ENCODE measurements at regions not wholly inside any gene's neighbourhood (a gene's known extent, or its start where the extent isn't known, plus 50 kb on each side); places are given as distances from the start of the nearest gene placed in this dataset.

DNA sequence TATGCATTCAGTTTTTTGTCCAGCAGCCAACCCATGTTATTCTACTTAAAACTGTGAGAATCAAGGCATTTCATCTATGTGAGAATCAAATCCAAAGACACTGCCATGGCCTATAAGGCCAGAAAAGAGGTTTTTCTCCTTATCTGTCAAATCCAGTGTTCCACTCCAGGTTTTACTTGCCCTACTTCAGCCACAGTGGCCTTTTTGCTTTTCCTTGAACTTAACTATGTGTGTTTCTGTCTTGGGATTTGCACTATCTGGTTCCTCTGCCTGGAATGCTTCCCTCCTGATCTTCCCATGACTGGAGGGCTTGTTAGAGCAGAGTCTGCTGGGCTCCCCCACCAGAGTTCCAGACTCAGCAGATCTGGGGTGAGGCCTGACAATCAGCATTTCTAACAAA, 113.1 kb upstream of the DOK5 start:
- Histone ChIP-seq H3K9me1 (ENCODE audit: control insufficient read depth, extremely low read depth, insufficient read depth, low read length) (no peaks in the 10 kb centered on the region), H2AFZ (ENCODE audit: control insufficient read depth, low read length) (no peak overlapping the region), H3K27me3 (ENCODE audit: control insufficient read depth, extremely low read depth, insufficient read depth, low read length) (no peaks in the 10 kb centered on the region), H3K36me3 (ENCODE audit: control insufficient read depth in 2 of 2, extremely low read depth in 1 of 2, insufficient read depth in 2 of 2, low read length in 2 of 2) (no peaks in the 10 kb centered on the region), H3K27ac (ENCODE audit: control insufficient read depth, insufficient read depth, low read length) (no peak overlapping the region), H3K4me3 (ENCODE audit: control insufficient read depth in 2 of 3, extremely low read depth in 1 of 3, insufficient read depth in 2 of 3, low read depth in 1 of 3, low read length in 3 of 3) (no peak overlapping the region), H3K79me2 (ENCODE audit: control insufficient read depth, insufficient read depth, low read length) (no peaks in the 10 kb centered on the region), H3K4me1 (ENCODE audit: control insufficient read depth, extremely low read depth, insufficient read depth, low read length) (no peaks in the 10 kb centered on the region), H4K20me1 (ENCODE audit: control insufficient read depth, extremely low read depth, insufficient read depth, low read length) (no peaks in the 10 kb centered on the region), H3K9me3 (ENCODE audit: control insufficient read depth, low read depth, low read length) (no peaks in the 10 kb centered on the region), H3K9ac (ENCODE audit: control insufficient read depth, extremely low read depth, insufficient read depth, low read length) (no peak overlapping the region), H3K4me2 (ENCODE audit: control insufficient read depth, extremely low read depth, insufficient read depth, low read depth, low read length) (no peak overlapping the region)
- no peak for DNase-seq (ENCODE audit: low read depth, low spot score)
- FAIRE-seq: no peak
- dilution Hi-C loops (cut with MboI; ENCODE audit: extremely low pct_ligation_motif_present, low sequenced_read_pairs): no loop called here
- TF ChIP-seq CTCF (optimal IDR thresholded peaks at IDR 0.05 in 1 of 3, IDR thresholded peaks at IDR 0.05 in 1 of 3, conservative IDR thresholded peaks at IDR 0.05 in 1 of 3; ENCODE audit: extremely low read depth in 1 of 3, insufficient read depth in 2 of 3, low read length in 3 of 3): no peak
- no peak for TF ChIP-seq EZH2 (IDR thresholded peaks at IDR 0.05; ENCODE audit: low read length)

DNA sequence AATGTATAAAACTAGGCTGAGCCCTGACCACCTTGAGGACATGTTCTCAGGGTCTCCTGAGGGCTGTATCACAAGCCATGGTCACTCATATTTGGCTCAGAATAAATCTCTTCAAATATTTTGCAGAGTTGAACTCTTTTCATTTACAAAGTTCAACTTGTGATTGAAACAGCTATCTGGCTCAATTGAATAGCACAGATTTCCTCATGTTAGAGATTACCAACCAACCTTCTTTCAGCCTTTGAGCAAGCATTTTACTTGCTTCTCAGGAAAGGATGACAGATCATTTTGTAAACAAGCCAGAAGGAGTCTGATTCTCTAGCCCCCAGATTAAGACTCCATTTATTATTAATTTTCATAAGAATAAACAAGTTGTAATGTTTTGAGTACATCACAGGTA, 111.0 kb upstream of the DOK5 start:
- DNase-seq (ENCODE audit: low read depth, low spot score) (no peak), FAIRE-seq (no peak)
- Histone ChIP-seq H3K4me2 (ENCODE audit: control insufficient read depth, extremely low read depth, insufficient read depth, low read depth, low read length) (no peak overlapping the region), H3K9me3 (ENCODE audit: control insufficient read depth, low read depth, low read length) (no peaks in the 10 kb centered on the region), H3K9ac (ENCODE audit: control insufficient read depth, extremely low read depth, insufficient read depth, low read length) (no peak overlapping the region), H4K20me1 (ENCODE audit: control insufficient read depth, extremely low read depth, insufficient read depth, low read length) (no peaks in the 10 kb centered on the region), H3K4me3 (ENCODE audit: control insufficient read depth in 2 of 3, extremely low read depth in 1 of 3, insufficient read depth in 2 of 3, low read depth in 1 of 3, low read length in 3 of 3) (no peak overlapping the region), H3K9me1 (ENCODE audit: control insufficient read depth, extremely low read depth, insufficient read depth, low read length) (no peaks in the 10 kb centered on the region), H2AFZ (ENCODE audit: control insufficient read depth, low read length) (no peak overlapping the region), H3K4me1 (ENCODE audit: control insufficient read depth, extremely low read depth, insufficient read depth, low read length) (no peaks in the 10 kb centered on the region), H3K79me2 (ENCODE audit: control insufficient read depth, insufficient read depth, low read length) (no peaks in the 10 kb centered on the region), H3K27me3 (ENCODE audit: control insufficient read depth, extremely low read depth, insufficient read depth, low read length) (no peaks in the 10 kb centered on the region), H3K36me3 (ENCODE audit: control insufficient read depth in 2 of 2, extremely low read depth in 1 of 2, insufficient read depth in 2 of 2, low read length in 2 of 2) (no peaks in the 10 kb centered on the region), H3K27ac (ENCODE audit: control insufficient read depth, insufficient read depth, low read length) (no peak overlapping the region)
- TF ChIP-seq EZH2 (IDR thresholded peaks at IDR 0.05; ENCODE audit: low read length): no peak
- no peak for TF ChIP-seq CTCF (optimal IDR thresholded peaks at IDR 0.05 in 1 of 3, IDR thresholded peaks at IDR 0.05 in 1 of 3, conservative IDR thresholded peaks at IDR 0.05 in 1 of 3; ENCODE audit: extremely low read depth in 1 of 3, insufficient read depth in 2 of 3, low read length in 3 of 3)
- dilution Hi-C loops (cut with MboI; ENCODE audit: extremely low pct_ligation_motif_present, low sequenced_read_pairs): no loop called here

Measured in keratinocyte (primary cell).